T-cell (primary cell): ENCODE measurements at regions not wholly inside any gene's neighbourhood (a gene's known extent, or its start where the extent isn't known, plus 50 kb on each side); places are given as distances from the start of the nearest gene placed in this dataset.

ENCODE experiments used
- ATAC-seq, 4 experiments: fragments of 200-7000 bp in 3 of 4; fragments of 150-1000 bp in 1 of 4; cut with Tn5 transposase; replicated peaks in 1 of 4; 1 replicate in 3 of 4; 2 replicates in 1 of 4; pipeline ENCODE4 v1.10.0; 2021; ENCODE audit warnings: moderate library complexity in 3 of 4, mild to moderate bottlenecking in 2 of 4, moderate number of reproducible peaks in 1 of 4
- CTCF ChIA-PET, 2 donors: fragments of 300-600 bp; sonication (Branson Sonifier 250); formaldehyde crosslinking; loops; one replicate each; lab custom pipeline; 2022; ENCODE audit warnings: antibody characterized with exemption in 2 of 2; lab: Charles Lee
- POLR2A ChIA-PET, 2 donors: fragments of 300-600 bp; sonication (Branson Sonifier 250); formaldehyde crosslinking; loops; one replicate each; lab custom pipeline; 2022; ENCODE audit warnings: antibody characterized with exemption in 2 of 2; lab: Charles Lee
- DNase-seq, 35 experiments: peaks; one replicate each; pipeline versions ENCODE4 v3.0.0 to v3.0.0-alpha.2; 2013 to 2023
- H3K27ac ChIP-seq: one replicate; pipeline ENCODE4 v1.5.1; 2013; ENCODE audit warnings: low read length
- H3K27me3 ChIP-seq, 2 experiments: replicated peaks in 1 of 2; 1 replicate in 1 of 2; 2 replicates in 1 of 2; pipeline versions ENCODE4 v1.6.1 to v1.7.0; 2013; ENCODE audit warnings: low read length in 1 of 2, mixed read lengths in 1 of 2; ENCODE audit not compliant: control insufficient read depth in 2 of 2, insufficient read depth in 2 of 2; ENCODE audit errors: extremely low read depth in 1 of 2
- H3K36me3 ChIP-seq, 2 donors: 1 replicate in 1 of 2; 2 replicates in 1 of 2; pipeline versions ENCODE4 v1.6.1 to v1.7.0; 2013; ENCODE audit warnings: low read length in 1 of 2; ENCODE audit not compliant: control insufficient read depth in 2 of 2, insufficient read depth in 1 of 2; ENCODE audit errors: extremely low read depth in 1 of 2
- H3K4me1 ChIP-seq, 2 experiments: 1 replicate in 1 of 2; 2 replicates in 1 of 2; pipeline versions ENCODE4 v1.6.1 to v1.7.0; 2013; ENCODE audit warnings: low read length in 2 of 2, mixed read lengths in 1 of 2; ENCODE audit not compliant: insufficient read depth in 2 of 2, control insufficient read depth in 1 of 2; ENCODE audit errors: extremely low read depth in 1 of 2
- H3K4me3 ChIP-seq, 2 donors: 1 replicate in 1 of 2; 2 replicates in 1 of 2; pipeline versions ENCODE4 v1.5.1 to v1.7.0; 2013; ENCODE audit warnings: mild to moderate bottlenecking in 2 of 2, low read length in 1 of 2, moderate library complexity in 1 of 2; ENCODE audit not compliant: control insufficient read depth in 1 of 2; ENCODE audit errors: extremely low read depth in 1 of 2
- H3K9me3 ChIP-seq: 2 replicates; pipeline ENCODE4 v1.7.0; 2013
- H3K27ac Mint-ChIP-seq, 2 donors: one replicate each; pipeline ENCODE4 v1.8.0; 2020 to 2021; ENCODE audit warnings: mild to moderate bottlenecking in 2 of 2, mixed read lengths in 2 of 2
- H3K27me3 Mint-ChIP-seq, 2 donors: one replicate each; pipeline ENCODE4 v1.8.0; 2021 to 2022; ENCODE audit warnings: mixed read lengths in 2 of 2
- H3K36me3 Mint-ChIP-seq: one replicate; pipeline ENCODE4 v1.8.0; 2021; ENCODE audit warnings: mixed read lengths
- H3K4me1 Mint-ChIP-seq, 3 donors: one replicate each; pipeline ENCODE4 v1.8.0; 2020 to 2022; ENCODE audit warnings: mixed read lengths in 3 of 3, mild to moderate bottlenecking in 1 of 3
- H3K4me3 Mint-ChIP-seq, 3 donors: one replicate each; pipeline ENCODE4 v1.8.0; 2020 to 2022; ENCODE audit warnings: mild to moderate bottlenecking in 3 of 3, mixed read lengths in 3 of 3, moderate library complexity in 3 of 3
- H3K9me3 Mint-ChIP-seq, 3 donors: one replicate each; pipeline ENCODE4 v1.8.0; 2020 to 2022; ENCODE audit warnings: mixed read lengths in 3 of 3
- WGBS: methylation state at CpG from one replicate; pipeline ENCODE4 v1.1.5; 2013; ENCODE audit warnings: missing lambda C conversion rate; ENCODE audit not compliant: insufficient coverage; 5-methylcytosine and 5-hydroxymethylcytosine counted together

- H3K36me3 ChIP-seq: no peaks in the 10 kb centered on the region
- Mint-ChIP-seq H3K27me3 (no peaks in the 10 kb centered on the region), H3K36me3 (no peaks in the 10 kb centered on the region), H3K9me3 (peaks cover 0 to 17% (median 8%) of the 10 kb centered on the region in 3 donors), H3K4me1 (no peaks in the 10 kb centered on the region), H3K27ac (no peak overlapping the region), H3K4me3 (no peak overlapping the region)
- POLR2A ChIA-PET: no interaction called here
- H3K9me3 ChIP-seq: no peaks in the 10 kb centered on the region
- H3K27ac ChIP-seq: no peak overlapping the region
- no peak for ATAC-seq
- DNase-seq: no peak
- H3K4me3 ChIP-seq: no peak overlapping the region
- no peaks in the 10 kb centered on the region for H3K27me3 ChIP-seq
- 100% methylated on average over 1 of the region's 7 CpGs for WGBS
- H3K4me1 ChIP-seq: no peaks in the 10 kb centered on the region
- CTCF ChIA-PET: no interaction called here
These were observed 492.2 kb upstream of the ADAMTS16 start for GRCh38 chr5:4647955-4648354.

DNA sequence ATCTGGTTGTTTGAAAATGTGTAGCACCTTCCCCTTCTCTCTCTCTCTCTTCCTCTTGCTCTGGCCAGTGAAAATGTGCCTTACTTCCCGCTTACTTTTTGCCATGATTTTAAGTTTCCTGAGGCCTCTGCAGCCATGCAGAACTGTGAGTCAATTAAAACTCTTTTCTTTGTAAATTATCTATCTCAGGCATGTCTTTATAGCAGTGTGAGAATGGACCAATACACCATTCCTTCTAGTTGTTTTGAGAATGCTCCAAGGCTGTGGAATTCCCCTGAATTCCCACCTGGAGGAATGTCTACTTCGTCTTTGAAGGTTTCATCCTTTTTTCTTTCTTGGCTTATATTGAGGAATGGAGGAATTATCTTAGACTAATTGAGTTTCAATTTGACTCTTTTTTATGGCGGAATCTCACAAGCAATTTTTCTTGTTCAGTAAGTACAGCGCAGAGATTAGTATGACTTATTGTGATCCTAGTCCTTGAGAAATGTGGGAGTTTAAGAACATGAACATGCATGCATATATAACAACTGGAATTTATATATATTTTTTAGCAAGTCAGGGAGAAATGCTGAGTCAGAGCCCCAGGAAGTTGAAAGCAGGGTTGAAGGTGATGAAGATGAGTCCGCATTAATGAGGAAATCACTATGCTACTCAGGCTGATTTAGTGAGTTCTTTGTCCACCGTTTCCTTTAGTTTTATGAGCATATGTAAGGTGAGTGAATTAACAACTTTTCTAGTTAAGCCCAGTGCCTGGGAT, 488.1 kb upstream of the ADAMTS16 start:
- H3K4me1 ChIP-seq: no peaks in the 10 kb centered on the region
- Mint-ChIP-seq H3K27me3 (no peaks in the 10 kb centered on the region), H3K36me3 (no peaks in the 10 kb centered on the region), H3K4me3 (no peak overlapping the region), H3K27ac (no peak overlapping the region), H3K4me1 (no peaks in the 10 kb centered on the region), H3K9me3 (peaks cover 8 to 21% (median 9%) of the 10 kb centered on the region in 3 donors)
- H3K27me3 ChIP-seq: no peaks in the 10 kb centered on the region
- 50% methylated on average over 1 of the region's 6 CpGs for WGBS
- no peak overlapping the region for H3K27ac ChIP-seq
- DNase-seq: no peak
- CTCF ChIA-PET: no interaction called here
- H3K4me3 ChIP-seq: no peak overlapping the region
- ATAC-seq: no peak
- H3K9me3 ChIP-seq: no peaks in the 10 kb centered on the region
- no peaks in the 10 kb centered on the region for H3K36me3 ChIP-seq
- POLR2A ChIA-PET: no interaction called here

DNA sequence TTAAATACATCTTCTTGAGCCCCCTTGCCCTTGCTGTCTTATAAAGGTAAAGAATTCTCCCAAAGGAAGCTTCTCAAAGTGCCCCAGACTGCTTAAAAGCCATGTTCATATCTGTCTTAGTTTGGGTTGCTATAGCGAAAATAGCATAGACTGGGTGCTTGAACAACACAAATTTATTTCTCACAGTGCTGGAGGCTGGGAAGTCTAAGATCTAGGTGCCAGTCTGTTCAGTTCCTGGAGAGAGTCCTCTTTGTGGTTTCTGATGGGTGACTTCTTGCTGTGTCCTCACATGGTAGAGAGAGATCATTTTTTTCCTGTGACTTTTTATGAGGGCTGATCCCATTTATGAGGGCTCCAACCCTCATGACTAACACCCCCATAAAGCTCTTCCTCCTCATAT, 486.7 kb upstream of the ADAMTS16 start:
- CTCF ChIA-PET: no interaction called here
- Histone ChIP-seq H3K27me3 (no peaks in the 10 kb centered on the region), H3K36me3 (no peaks in the 10 kb centered on the region), H3K27ac (no peak overlapping the region), H3K4me1 (no peaks in the 10 kb centered on the region), H3K4me3 (no peak overlapping the region), H3K9me3 (no peaks in the 10 kb centered on the region)
- Mint-ChIP-seq H3K9me3 (peaks cover 11 to 25% (median 13%) of the 10 kb centered on the region in 3 donors), H3K4me1 (no peaks in the 10 kb centered on the region), H3K27me3 (no peaks in the 10 kb centered on the region), H3K27ac (no peak overlapping the region), H3K36me3 (no peaks in the 10 kb centered on the region), H3K4me3 (no peak overlapping the region)
- POLR2A ChIA-PET: no interaction called here
- WGBS: no CpG with 5 or more reads among the region's 1 CpG
- ATAC-seq (no peak), DNase-seq (no peak)

DNA sequence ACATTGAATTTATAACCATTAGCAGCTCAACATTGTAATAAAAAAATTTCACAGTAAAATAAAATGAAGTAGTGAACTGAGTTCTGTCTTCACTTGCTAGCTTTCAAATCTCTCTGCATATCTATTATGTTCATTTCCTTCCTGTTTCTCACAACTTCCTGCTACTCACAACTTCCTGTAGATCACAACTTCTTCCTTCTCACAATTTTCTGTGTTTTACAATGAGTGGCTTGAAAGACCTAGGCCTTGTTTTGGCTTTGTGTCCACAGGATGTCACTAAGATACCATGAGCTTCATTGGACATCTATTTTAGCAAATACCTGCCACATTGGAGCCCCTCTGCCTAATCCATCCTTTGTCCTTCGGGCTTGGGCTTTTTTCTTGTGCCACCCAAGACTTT, 480.3 kb upstream of the ADAMTS16 start:
- Mint-ChIP-seq H3K9me3 (peaks cover 10 to 25% (median 15%) of the 10 kb centered on the region in 3 donors), H3K27ac (no peak overlapping the region), H3K4me3 (no peak overlapping the region), H3K27me3 (no peaks in the 10 kb centered on the region), H3K4me1 (no peaks in the 10 kb centered on the region), H3K36me3 (no peaks in the 10 kb centered on the region)
- ChIA-PET CTCF (interaction anchor here in 1 of 2 donors (0.8 kb wide), 1 partner anchor 13 kb away, joined by 3 read pairs; no protein-coding TSS in a partner anchor), POLR2A (no interaction called here)
- Histone ChIP-seq H3K27ac (no peak overlapping the region), H3K27me3 (no peaks in the 10 kb centered on the region), H3K9me3 (no peaks in the 10 kb centered on the region), H3K4me3 (no peak overlapping the region), H3K36me3 (no peaks in the 10 kb centered on the region), H3K4me1 (no peaks in the 10 kb centered on the region)
- DNase-seq (no peak), ATAC-seq (no peak)
- WGBS: no CpG with 5 or more reads among the region's 1 CpG

- H3K27ac ChIP-seq: no peak overlapping the region
- ATAC-seq: no peak
- Mint-ChIP-seq H3K4me1 (no peaks in the 10 kb centered on the region), H3K4me3 (no peak overlapping the region), H3K27me3 (no peaks in the 10 kb centered on the region), H3K27ac (no peak overlapping the region), H3K36me3 (no peaks in the 10 kb centered on the region), H3K9me3 (peaks cover 9 to 23% (median 15%) of the 10 kb centered on the region in 3 donors)
- no peak for DNase-seq
- no peaks in the 10 kb centered on the region for H3K9me3 ChIP-seq
- H3K4me3 ChIP-seq: no peak overlapping the region
- WGBS: 67% methylated on average over 1 of the region's 8 CpGs
- ChIA-PET CTCF (no interaction called here), POLR2A (no interaction called here)
- H3K4me1 ChIP-seq: no peaks in the 10 kb centered on the region
- H3K27me3 ChIP-seq: no peaks in the 10 kb centered on the region
- H3K36me3 ChIP-seq: no peaks in the 10 kb centered on the region
These were observed 478.8 kb upstream of the ADAMTS16 start for GRCh38 chr5:4661326-4661725.

DNA sequence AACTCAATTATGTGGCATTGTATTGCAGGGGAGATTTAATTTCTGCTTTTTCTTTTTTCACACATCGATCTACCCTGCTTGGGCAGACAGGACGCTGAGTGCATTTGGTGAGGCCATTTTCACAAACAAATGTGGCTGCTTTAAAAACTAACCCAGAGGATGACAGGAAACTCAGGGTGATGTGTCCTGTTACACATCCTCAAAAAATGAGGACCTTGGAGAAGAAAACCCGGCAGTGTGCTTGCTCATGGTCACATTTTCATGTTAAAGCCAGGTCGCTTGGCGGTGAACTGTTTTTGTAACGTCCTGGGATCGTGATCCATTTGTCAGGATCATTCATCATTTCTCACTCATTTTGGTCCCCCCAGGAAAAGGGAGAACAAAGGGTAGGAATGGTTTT, 478.3 kb upstream of the ADAMTS16 start:
- Mint-ChIP-seq H3K4me3 (no peak overlapping the region), H3K27ac (no peak overlapping the region), H3K27me3 (no peaks in the 10 kb centered on the region), H3K36me3 (no peaks in the 10 kb centered on the region), H3K9me3 (peaks cover 9 to 19% (median 15%) of the 10 kb centered on the region in 3 donors), H3K4me1 (no peaks in the 10 kb centered on the region)
- Histone ChIP-seq H3K4me1 (no peaks in the 10 kb centered on the region), H3K4me3 (no peak overlapping the region), H3K9me3 (no peaks in the 10 kb centered on the region), H3K27me3 (no peaks in the 10 kb centered on the region), H3K36me3 (no peaks in the 10 kb centered on the region), H3K27ac (no peak overlapping the region)
- CTCF ChIA-PET: no interaction called here
- DNase-seq: no peak
- 84% methylated on average over 2 of the region's 7 CpGs for WGBS
- ATAC-seq: no peak
- POLR2A ChIA-PET: no interaction called here
